ENCODE measurements at regions not wholly inside any gene's neighbourhood (a gene's known extent, or its start where the extent isn't known, plus 50 kb on each side); places are given as distances from the start of the nearest gene placed in this dataset.
"Not testable (repeated sequence)": the region's sequence is repeated elsewhere in the genome, so short reads cannot be mapped to it uniquely, and the experiment has no call there.

GRCh38 chr14:29391801-29392200 lies 535.8 kb downstream of the PRKD1 start:
- DNase-seq, result no peak

GRCh38 chr14:29392287-29392686 lies 535.4 kb downstream of the PRKD1 start:
- DNase-seq, result no peak

GRCh38 chr14:29403091-29403490 lies 524.6 kb downstream of the PRKD1 start:
- DNase-seq, result no peak

GRCh38 chr14:29410581-29410980 lies 517.1 kb downstream of the PRKD1 start:
- DNase-seq, result no peak

DNA sequence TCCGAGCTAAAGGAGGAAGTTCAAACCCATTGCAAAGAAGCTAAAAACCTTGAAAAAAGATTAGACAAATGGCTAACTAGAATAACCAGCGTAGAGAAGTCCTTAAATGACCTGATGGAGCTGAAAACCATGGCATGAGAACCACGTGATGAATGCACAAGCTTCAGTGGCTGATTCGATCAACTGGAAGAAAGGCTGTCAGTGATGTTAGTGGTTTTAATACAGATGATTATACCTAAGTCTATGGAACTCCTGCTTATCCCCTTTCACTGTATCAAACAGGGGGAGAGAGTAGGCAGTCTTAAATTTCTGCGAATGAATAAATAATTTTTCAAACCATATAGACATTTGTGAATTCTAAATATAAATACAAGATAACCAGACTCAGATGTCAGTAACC lies 512.7 kb downstream of the PRKD1 start:
- not testable (repeated sequence) for DNase-seq

- DNase-seq, result no peak
Measured at GRCh38 chr14:29419736-29420135, 507.9 kb downstream of the PRKD1 start.

GRCh38 chr14:29421156-29421728 lies 506.4 kb downstream of the PRKD1 start:
- DNase-seq, result no peak

GRCh38 chr14:29425705-29426482 lies 501.8 kb downstream of the PRKD1 start:
- no peak for DNase-seq

- peak; percentile 10 to 70 for DNase-seq
Measured at GRCh38 chr14:29442696-29443095, 485.0 kb downstream of the PRKD1 start.

- DNase-seq, result no peak
Measured at GRCh38 chr14:29444216-29444615, 483.4 kb downstream of the PRKD1 start.

GRCh38 chr14:29444805-29445204 lies 482.8 kb downstream of the PRKD1 start:
- DNase-seq, result no peak

DNA sequence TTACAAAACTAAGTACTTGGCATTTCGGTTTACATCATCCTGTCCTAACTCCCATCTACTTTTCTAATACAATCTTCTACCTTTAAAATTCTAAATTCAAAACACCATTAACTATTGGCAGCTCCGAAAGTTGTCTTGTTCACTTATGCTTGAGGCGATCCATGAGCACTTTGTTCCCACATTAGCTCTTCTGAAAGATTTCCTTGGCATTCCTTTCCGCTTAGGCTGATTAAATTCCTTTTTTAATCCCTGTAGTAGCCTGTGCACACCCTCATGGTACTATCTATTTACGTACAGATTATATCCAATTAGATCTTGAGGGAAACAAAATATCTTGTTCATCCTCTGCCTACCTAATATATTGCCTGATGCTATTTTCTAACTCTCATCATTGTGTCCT lies 480.7 kb downstream of the PRKD1 start:
- DNase-seq, result no peak

DNA sequence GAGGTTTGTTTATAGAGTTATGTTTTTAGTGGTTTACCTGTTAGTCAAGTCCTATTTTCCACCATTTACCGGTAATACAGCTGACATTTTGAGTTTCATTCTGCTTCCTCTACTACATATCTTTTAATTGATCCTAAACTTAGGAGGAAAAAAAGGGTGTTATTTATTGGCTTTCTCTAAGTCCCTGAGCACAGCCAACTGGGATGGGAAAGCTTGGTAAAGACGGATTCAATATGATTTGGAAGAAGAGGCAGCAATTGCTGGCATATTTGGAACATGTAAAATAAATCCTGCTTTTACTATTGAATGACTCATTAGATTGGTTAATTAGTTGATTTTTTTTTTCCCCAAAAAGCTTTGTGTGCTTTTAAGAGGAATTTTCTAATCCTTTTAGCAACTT lies 475.7 kb downstream of the PRKD1 start:
- no peak for DNase-seq

DNA sequence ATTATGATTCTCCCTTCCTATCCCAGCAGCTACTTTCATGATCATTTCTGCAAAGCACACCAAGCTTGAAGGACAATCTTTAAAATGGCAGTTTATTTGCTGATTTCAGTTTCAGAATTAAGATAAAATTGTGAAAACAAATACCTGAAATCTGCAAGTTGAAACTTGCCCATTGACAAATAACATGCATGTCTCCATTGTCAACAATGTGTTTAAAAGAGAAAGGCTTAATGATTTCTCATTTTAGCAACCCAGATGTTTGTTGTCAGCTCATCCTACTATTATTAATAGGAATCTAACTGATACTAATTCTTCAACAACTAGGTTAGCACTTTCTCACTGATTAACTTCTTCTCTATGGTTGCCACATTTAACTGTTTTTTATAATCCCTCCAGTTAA lies 474.6 kb downstream of the PRKD1 start:
- no peak for DNase-seq

DNA sequence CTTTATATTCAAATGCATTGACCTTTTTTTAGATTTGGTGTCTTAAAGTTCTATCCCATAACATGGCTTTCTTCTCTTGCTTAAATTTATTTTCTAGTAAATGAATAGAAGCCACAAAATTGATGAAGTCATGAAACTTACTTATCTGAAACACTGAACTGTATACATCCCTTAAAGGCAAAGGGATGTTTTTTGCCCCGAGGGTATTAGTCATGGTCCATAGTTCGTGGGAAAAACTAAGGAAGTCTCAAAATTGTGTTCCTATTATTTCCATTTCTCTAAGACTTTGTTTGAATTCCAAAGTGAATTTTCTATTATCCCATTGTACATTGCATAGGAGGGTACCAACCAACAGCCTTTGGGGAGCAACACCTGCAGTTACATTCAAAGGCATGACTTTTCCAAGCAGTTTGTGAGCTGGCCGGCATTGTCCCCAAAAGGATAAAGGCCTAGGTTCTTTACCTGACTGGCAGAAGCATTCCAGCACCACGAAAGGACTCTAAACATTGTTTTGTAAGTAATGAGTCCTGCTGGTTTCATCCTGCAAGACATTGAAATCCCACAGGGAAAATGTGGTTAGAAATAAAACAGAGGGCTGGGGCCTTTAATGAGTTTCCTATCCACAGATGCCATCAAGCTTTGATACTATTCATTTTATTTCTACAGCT lies 473.5 kb downstream of the PRKD1 start:
- no peak for DNase-seq

DNA sequence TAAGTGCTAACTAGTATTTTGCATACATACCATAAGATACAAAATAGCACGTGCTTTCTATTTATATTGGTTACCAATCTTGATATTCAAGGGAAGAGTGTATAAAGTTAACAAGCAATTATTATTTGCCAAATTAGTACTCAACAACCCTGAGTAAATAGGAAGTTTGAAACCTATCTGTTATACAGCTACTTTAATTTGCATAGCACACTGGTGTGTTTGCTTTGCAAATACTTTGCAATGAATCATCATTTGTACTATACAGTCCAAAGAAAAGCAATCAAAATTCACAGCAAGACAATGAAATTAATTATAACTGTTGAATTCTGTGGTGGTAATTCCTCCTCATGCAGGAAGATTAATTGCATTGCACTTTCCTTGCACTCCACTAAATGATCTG lies 469.1 kb downstream of the PRKD1 start:
- DNase-seq, result no peak

DNA sequence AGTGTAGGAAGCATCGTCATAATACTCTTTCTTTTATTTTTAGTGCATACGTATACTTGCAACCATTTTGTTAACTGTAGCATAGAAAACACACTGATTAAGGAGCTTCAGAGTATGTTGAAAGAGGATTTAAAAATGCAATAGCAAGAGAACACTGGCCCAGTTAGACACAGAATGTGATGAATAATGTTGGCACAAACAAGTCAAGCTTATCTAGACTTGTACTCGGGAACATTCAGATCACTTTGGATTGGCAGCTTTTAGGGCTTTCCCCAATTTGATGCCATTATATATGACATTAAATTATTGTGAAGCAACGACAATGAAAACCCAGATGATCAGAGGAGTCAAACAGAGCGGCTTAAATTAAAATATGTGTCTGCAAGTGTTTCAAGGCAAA lies 468.1 kb downstream of the PRKD1 start:
- DNase-seq, result no peak

DNA sequence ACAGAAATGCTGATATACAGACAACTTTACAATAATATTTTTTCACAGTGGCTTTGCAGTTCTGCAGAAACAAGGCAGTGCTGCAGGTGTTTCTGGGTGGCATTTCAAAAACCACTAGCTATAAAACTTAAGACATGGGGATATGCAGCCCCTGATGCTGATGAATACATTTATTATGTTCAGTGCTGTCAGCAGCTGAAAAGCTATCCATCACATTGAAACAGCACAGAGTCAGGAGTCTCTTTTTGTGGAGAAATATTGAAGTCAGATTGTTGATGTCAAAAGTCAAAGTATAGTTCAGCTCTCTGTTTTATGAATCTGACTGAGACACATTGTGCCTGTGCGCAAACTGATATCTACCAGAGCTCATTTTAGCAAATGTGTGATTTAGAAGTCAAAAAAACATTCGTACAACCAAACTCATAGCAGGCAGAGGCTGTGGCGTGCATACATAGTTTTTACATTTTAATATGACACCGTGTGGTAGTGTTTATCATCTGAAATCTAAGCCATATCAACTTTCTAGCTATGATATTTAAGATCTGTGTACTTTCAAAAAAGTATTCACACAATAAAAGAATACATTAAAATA lies 467.6 kb downstream of the PRKD1 start:
- DNase-seq, result no peak

- DNase-seq, result no peak
Measured at GRCh38 chr14:29461101-29461500, 466.5 kb downstream of the PRKD1 start.

DNA sequence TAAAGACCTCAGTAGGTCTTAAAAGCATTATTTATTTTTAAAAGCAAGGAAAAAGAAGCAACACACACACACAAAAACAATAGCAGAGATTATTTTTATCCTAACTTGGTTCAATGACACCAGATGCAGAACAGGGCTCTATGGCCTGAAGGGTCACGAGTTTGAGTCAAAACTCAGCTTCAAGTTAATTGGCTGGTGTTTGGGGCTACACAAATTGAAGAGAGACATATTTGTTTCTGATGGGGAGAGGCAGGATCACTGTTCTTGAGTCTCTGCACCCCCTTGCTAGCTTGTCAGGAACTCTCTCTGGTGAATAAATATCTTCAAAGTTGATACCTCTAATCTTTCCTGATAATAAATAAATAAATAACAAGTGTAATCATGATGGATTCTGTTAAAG lies 466.1 kb downstream of the PRKD1 start:
- no peak for DNase-seq

DNA sequence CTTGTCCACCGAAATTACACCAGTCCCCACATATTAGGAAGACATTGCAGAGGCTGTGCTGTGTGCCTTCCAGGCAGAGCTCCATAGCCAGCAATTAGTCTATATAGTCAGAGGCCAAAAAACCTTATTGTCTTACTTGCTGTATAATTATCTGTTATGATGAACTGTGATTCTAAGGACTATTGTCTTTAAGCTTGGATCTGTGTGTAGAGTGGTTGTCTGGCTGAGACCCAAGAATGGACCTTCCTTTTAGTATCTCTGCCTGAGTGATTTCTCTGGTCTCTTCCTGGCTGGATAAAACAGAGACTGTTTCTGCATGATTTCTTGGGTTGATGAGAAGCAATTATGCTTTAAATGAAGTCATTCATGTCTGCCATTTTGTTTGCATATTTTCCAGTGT lies 465.3 kb downstream of the PRKD1 start:
- DNase-seq, result no peak

DNA sequence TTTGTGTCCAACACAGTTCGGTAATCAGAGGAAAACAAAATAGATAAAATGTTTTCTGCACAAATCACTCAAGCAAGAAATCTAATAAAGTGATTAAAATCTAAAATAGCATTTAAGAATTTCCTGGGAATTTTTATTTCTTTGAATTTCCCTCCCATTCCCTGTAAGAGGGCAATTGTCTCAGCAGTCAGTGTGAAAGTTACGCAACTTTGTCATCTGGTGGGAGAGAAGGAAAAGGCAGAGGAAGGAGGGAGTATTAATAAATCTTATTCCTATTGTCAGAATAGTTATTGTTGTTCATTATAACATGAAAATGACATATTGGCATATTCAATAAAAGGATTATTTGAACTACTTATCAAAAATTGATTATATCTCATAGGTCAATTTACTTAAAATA lies 464.9 kb downstream of the PRKD1 start:
- DNase-seq, result no peak

- no peak for DNase-seq
Measured at GRCh38 chr14:29463727-29464395, 463.8 kb downstream of the PRKD1 start.
